ENCODE measurements at regions not wholly inside any gene's neighbourhood (a gene's known extent, or its start where the extent isn't known, plus 50 kb on each side); places are given as distances from the start of the nearest gene placed in this dataset.
A peak's percentile ranks its signal among the peaks of the same experiment; 100 is the strongest.

DNA sequence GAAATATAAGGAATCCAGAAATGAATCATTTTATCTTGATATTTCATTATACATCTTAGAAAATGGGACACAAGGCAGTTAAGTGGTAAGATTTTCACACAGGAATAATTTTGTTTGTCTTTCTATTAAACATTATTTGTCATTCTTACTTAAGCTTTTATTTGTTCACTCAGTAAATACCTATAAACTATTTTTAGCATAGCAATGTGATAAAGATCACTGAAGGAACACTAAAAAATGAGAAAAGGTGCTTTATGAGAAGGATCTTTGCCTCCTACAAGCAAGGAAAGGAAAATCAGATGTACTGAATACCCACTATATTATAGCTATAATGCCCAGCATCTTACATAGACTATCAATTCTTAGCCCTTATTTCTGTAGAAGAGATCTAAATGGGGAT is 176.2 kb upstream of the NYAP2 start:
- peak overlapping the region; percentile 83 for H3K27ac ChIP-seq
- TF ChIP-seq, protein P1, sequence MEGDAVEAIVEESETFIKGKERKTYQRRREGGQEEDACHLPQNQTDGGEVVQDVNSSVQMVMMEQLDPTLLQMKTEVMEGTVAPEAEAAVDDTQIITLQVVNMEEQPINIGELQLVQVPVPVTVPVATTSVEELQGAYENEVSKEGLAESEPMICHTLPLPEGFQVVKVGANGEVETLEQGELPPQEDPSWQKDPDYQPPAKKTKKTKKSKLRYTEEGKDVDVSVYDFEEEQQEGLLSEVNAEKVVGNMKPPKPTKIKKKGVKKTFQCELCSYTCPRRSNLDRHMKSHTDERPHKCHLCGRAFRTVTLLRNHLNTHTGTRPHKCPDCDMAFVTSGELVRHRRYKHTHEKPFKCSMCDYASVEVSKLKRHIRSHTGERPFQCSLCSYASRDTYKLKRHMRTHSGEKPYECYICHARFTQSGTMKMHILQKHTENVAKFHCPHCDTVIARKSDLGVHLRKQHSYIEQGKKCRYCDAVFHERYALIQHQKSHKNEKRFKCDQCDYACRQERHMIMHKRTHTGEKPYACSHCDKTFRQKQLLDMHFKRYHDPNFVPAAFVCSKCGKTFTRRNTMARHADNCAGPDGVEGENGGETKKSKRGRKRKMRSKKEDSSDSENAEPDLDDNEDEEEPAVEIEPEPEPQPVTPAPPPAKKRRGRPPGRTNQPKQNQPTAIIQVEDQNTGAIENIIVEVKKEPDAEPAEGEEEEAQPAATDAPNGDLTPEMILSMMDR (conservative IDR thresholded peaks at IDR 0.05): no peak

DNA sequence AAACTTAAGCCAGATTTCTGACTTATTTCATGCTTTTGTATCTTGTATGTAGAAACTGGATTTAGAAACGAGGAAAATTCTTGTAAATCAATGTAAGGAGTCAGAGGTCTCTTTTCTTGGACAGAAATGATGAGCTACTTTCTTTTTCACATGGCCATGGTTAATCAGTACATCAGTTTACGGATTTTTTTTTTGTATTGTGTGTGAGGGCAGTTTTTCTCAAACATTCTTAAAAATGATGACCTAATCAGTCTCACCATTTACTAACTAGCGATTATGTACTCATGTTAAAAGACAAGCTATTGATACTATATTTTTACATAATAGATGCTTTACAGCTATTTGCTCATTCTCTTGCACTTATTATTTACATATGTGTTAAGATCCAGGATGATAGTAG is 165.2 kb upstream of the DOCK10 start:
- no peak overlapping the region for H3K27ac ChIP-seq
- TF ChIP-seq, protein P1 (conservative IDR thresholded peaks at IDR 0.05): no peak

DNA sequence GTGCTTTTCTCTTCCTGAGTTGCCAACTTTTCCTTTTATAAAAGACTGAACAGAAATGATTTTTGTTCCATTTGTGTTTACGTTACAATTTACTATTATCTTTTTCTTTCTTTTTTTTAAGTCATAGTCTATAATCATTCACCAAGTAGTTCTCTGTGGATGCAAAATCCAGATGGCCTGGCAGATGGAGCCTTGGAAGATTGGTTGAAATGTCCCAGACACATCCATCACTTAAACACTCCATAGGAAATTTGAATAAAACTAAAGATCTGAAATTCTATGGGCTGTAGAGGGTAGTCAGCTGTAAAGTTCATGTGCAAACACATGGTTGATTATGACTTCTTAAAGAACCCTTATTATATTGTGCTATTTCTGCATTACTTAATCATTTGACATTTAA is 164.8 kb upstream of the DOCK10 start:
- TF ChIP-seq, protein P1 (conservative IDR thresholded peaks at IDR 0.05): no peak
- H3K27ac ChIP-seq: no peak overlapping the region

DNA sequence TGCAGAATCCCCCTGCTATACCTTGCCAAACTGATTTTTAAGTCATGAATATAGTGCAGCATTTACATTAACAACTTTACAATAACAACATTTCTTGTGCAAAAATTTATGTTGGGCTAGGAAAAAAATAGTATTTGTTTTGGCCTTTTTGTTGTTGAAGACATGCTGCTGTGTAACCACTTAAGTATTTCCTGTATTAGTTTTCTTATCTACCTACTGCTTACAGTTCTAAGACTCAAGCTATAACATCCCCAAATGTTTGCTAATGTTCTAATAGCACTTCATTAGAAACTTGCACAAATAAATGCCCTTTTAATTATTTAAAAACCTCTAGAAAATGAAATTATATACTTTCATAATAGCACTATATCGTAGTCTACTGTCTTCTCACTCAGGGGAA is 154.3 kb upstream of the DOCK10 start:
- TF ChIP-seq, protein P1 (conservative IDR thresholded peaks at IDR 0.05): no peak
- no peak overlapping the region for H3K27ac ChIP-seq

DNA sequence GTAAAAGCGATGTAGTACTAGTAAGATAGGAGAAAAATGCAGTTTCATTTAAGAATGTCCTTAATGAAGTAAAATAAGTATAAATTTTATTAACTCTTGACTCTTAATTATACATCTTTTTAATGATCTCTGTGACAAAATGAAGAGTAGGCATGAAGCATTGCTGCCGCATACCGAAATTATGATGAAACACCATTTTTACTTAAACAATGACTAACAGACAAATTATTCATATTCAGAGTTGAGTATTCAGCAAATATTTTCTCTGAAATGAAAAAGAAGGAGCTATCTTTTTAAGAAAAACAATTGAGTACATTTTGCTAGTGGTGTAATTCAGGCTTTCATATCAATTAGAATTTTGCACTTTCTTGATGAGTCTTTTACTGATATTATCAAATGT is 150.6 kb upstream of the DOCK10 start:
- H3K27ac ChIP-seq: no peak overlapping the region
- TF ChIP-seq, protein P1 (conservative IDR thresholded peaks at IDR 0.05): no peak

DNA sequence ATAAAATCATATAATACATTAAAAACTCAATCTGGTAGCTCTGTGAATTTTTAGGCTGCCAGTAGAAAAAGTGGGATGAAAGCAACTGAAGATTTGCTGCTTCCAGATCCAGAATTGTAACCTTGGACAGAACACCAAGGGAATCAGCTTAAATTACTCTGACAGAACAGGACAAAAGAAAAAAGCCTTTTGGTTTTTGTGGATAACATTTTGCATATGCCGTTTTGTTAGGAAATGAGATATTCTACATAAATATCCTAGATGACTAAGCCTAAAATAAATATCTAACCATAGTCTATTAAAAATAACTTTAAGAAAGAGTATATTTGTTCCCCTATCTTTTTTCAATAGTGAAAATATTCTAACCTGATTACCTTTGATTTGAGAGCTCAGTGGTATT is 148.7 kb upstream of the DOCK10 start:
- H3K27ac ChIP-seq: no peak overlapping the region
- TF ChIP-seq, protein P1 (conservative IDR thresholded peaks at IDR 0.05): no peak

DNA sequence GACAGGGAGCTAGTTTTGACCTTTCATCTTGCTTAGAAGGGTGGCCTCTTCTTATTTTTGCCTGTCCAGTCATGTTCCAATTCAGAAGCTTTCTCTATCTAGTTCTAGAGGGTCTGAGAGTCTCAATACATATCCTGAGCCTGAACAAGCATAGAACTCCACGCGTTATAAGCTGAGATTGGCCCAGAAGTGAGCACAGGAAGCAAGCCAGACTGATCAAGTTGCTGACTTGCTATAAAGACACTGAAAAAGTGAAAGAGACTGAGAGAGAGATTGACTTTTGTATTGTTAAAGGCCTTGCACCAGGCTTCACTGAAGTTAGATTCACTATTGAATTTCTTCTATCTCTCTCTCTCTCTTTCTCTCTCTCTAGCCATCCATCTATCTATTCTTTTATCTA is 142.7 kb upstream of the DOCK10 start:
- H3K27ac ChIP-seq: no peak overlapping the region
- TF ChIP-seq, protein P1 (conservative IDR thresholded peaks at IDR 0.05): no peak

DNA sequence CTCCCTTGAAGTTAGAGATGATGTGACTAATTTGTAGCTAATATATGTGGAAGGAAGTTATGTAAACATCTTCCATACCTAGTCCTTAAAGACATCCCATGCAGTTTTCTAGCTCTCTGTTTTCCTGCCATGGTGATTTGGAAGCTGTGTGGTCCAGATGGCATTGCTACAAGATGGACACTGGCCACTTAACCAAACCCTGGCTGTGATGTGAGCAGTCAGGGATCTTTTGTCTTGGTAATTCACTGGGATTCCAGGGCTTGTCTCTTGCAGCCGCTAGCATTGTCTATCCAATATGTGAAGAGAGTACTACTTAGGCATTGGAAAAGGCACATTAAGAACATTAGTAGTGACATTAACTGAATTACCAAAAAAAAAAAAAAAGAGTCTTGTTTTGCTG is 139.9 kb upstream of the DOCK10 start:
- no peak overlapping the region for H3K27ac ChIP-seq
- TF ChIP-seq, protein P1 (conservative IDR thresholded peaks at IDR 0.05): no peak

Measured in VCaP (cell line).